Activated naive CD8-positive, alpha-beta T cell treated with anti-CD3 and anti-CD28 coated beads, Interleukin-2, amount 50 U/mL, for 24 hours (primary cell): ENCODE measurements at regions not wholly inside any gene's neighbourhood (a gene's known extent, or its start where the extent isn't known, plus 50 kb on each side); places are given as distances from the start of the nearest gene placed in this dataset.

Experiments used
- ATAC-seq: fragments of 150-1000 bp; cut with Tn5 transposase; one replicate; pipeline ENCODE4 v1.10.0; 2021
- DNase-seq: peaks from one replicate; pipeline ENCODE4 v3.0.0; 2021
- H3K27ac Mint-ChIP-seq: one replicate; pipeline ENCODE4 v1.8.0; 2021; ENCODE audit warnings: mild to moderate bottlenecking, mixed read lengths
- H3K27me3 Mint-ChIP-seq: one replicate; pipeline ENCODE4 v1.8.0; 2021; ENCODE audit warnings: mixed read lengths
- H3K36me3 Mint-ChIP-seq: one replicate; pipeline ENCODE4 v1.8.0; 2021; ENCODE audit warnings: low read depth, mixed read lengths
- H3K4me1 Mint-ChIP-seq: one replicate; pipeline ENCODE4 v1.8.0; 2021; ENCODE audit warnings: mixed read lengths
- H3K4me3 Mint-ChIP-seq: one replicate; pipeline ENCODE4 v1.8.0; 2021; ENCODE audit warnings: mild to moderate bottlenecking, moderate library complexity, mixed read lengths
- H3K9me3 Mint-ChIP-seq: one replicate; pipeline ENCODE4 v1.8.0; 2021; ENCODE audit warnings: mixed read lengths

- no peaks in the 10 kb centered on the region for H3K4me1 Mint-ChIP-seq
Observed at GRCh38 chr11:105458071-105458470, 151.8 kb upstream of the GRIA4 start.

GRCh38 chr11:105456950-105457349 lies 152.9 kb upstream of the GRIA4 start:
- H3K9me3 Mint-ChIP-seq = no peaks in the 10 kb centered on the region
- H3K27ac Mint-ChIP-seq = no peak overlapping the region
- no peaks in the 10 kb centered on the region for H3K4me1 Mint-ChIP-seq
- no peaks in the 10 kb centered on the region for H3K36me3 Mint-ChIP-seq
- DNase-seq (no peak), ATAC-seq (no peak)
- H3K27me3 Mint-ChIP-seq = peaks cover 3% of the 10 kb centered on the region
- no peak overlapping the region for H3K4me3 Mint-ChIP-seq

More at GRCh38 chr11:105458071-105458470, 151.8 kb upstream of the GRIA4 start:
- ATAC-seq (no peak), DNase-seq (no peak)
- peaks cover under 1% of the 10 kb centered on the region for H3K27me3 Mint-ChIP-seq
- no peak overlapping the region for H3K4me3 Mint-ChIP-seq
- H3K27ac Mint-ChIP-seq = no peak overlapping the region
- no peaks in the 10 kb centered on the region for H3K9me3 Mint-ChIP-seq
- no peaks in the 10 kb centered on the region for H3K36me3 Mint-ChIP-seq

DNA sequence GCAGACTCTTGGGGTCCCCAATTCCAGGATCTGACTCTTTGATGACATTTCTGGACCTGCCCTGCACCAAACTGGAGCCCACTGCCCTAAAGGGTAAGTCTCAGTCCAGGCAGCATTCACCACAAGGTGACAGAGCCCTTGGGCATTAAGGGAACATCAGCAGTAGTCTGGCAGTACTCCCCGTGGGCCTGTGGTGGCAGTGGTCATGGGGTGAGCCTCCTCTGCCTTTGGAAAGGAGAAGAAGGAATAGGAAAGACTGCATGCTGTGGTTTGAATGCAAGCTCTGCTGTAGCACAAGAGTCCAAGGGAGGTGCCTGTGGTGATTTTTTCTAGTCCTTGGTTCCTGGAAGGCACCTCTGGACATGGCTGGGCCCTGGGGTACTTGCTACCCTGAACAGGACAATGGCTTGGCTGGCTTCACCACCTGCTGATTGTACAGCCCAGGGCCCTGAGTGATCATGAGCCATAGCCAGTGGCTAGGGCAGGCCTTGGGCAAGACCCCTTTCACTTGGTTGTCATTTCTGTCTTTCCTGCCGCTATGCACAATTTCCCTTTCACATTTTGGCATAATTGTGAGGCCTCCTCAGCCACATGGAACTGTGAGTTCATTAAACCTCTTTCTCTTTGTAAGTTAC lies 160.7 kb upstream of the GRIA4 start:
- no peak overlapping the region for H3K4me3 Mint-ChIP-seq
- no peak for DNase-seq
- no peak for ATAC-seq
- no peaks in the 10 kb centered on the region for H3K36me3 Mint-ChIP-seq
- peaks cover 3% of the 10 kb centered on the region for H3K27me3 Mint-ChIP-seq
- peaks cover 16% of the 10 kb centered on the region for H3K9me3 Mint-ChIP-seq
- H3K4me1 Mint-ChIP-seq = peaks cover 4% of the 10 kb centered on the region
- no peak overlapping the region for H3K27ac Mint-ChIP-seq

- Mint-ChIP-seq H3K27ac (no peak overlapping the region), H3K9me3 (peaks cover 16% of the 10 kb centered on the region), H3K4me1 (peaks cover 4% of the 10 kb centered on the region), H3K36me3 (no peaks in the 10 kb centered on the region), H3K27me3 (peaks cover 3% of the 10 kb centered on the region), H3K4me3 (no peak overlapping the region)
- peak; percentile 63 for ATAC-seq
- no peak for DNase-seq
Observed at GRCh38 chr11:105448703-105449079, 161.2 kb upstream of the GRIA4 start.

DNA sequence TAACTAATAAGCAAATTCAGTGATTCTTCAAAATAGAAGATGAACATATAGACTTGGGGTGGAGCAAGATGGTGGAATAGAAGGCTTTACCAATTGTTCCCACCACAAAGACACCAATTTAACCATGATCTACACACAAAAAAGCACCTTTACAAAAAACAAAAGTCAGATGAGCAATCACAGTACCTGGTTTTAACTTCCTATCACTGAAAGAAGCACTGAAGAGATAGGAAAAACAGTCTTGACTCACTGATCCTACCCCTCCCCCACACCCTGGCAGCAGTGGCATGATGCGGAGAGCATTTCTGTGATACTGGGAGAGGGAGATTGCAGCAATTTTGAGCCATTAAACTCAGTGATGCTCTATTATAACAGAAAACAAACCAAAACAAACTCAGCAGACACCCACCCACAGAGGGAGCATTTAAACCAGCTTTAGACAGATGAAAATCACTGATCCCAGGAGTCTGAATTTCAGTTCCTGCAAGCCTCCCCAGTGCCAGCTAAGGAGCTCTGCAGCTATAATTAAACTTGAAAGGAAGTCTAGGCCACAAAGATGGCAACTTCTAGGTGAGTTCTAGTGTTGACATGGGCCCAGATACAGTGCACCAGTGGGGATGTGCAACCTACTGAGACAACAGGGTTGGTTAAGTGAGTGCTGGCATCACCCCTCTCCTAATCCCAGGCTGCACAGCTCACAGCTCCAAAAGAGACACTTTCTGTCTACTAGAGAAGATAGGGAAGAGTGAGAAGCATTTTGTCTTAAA lies 161.8 kb upstream of the GRIA4 start:
- Mint-ChIP-seq H3K36me3 (no peaks in the 10 kb centered on the region), H3K4me1 (peaks cover 4% of the 10 kb centered on the region), H3K27ac (no peak overlapping the region), H3K9me3 (peaks cover 16% of the 10 kb centered on the region), H3K27me3 (peaks cover 3% of the 10 kb centered on the region), H3K4me3 (no peak overlapping the region)
- ATAC-seq (peak; percentile 38), DNase-seq (peak; percentile 7)

GRCh38 chr11:105443623-105444022 lies 166.2 kb upstream of the GRIA4 start:
- ATAC-seq (no peak), DNase-seq (no peak)
- peaks cover 4% of the 10 kb centered on the region for H3K4me1 Mint-ChIP-seq
- no peaks in the 10 kb centered on the region for H3K36me3 Mint-ChIP-seq
- H3K27me3 Mint-ChIP-seq = no peaks in the 10 kb centered on the region
- peaks cover 19% of the 10 kb centered on the region for H3K9me3 Mint-ChIP-seq
- no peak overlapping the region for H3K4me3 Mint-ChIP-seq
- H3K27ac Mint-ChIP-seq = no peak overlapping the region

DNA sequence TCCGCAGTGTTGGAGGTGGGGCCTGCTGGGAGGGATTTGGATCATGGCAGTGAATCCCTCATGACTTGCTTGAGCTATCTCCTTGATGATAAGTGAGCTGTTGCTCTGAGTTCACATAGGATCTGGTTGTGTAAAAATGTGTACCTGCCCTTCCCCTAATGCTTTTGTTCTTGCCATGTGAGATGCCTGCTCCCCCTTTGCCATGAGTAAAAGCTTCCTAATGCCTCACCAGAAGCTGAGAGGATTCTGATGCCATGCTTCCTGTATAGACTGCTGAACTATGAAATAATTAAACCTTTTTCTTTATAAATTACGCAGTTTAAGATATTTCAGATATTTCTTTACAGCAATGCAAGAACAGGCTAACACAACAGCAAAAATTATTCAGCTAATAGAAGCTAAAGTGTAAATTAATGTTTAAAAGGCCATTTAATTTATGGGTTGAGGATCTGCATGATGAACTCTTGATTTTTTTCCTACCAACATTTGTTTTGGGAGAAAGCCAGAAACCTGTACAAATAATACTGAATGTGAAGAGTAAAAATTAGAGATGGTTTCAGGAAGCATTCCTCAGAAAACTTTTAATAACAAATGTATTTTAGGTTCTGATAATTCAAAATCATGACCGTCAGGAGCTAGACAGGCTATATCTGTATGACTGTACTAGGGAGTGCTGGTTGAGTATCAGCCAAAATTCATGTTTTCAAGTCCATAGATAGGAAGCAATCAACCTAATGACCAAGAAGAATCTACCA lies 177.5 kb upstream of the GRIA4 start:
- Mint-ChIP-seq H3K4me3 (no peak overlapping the region), H3K4me1 (no peaks in the 10 kb centered on the region), H3K27ac (no peak overlapping the region), H3K9me3 (no peaks in the 10 kb centered on the region), H3K27me3 (no peaks in the 10 kb centered on the region), H3K36me3 (no peaks in the 10 kb centered on the region)
- DNase-seq (no peak), ATAC-seq (no peak)

DNA sequence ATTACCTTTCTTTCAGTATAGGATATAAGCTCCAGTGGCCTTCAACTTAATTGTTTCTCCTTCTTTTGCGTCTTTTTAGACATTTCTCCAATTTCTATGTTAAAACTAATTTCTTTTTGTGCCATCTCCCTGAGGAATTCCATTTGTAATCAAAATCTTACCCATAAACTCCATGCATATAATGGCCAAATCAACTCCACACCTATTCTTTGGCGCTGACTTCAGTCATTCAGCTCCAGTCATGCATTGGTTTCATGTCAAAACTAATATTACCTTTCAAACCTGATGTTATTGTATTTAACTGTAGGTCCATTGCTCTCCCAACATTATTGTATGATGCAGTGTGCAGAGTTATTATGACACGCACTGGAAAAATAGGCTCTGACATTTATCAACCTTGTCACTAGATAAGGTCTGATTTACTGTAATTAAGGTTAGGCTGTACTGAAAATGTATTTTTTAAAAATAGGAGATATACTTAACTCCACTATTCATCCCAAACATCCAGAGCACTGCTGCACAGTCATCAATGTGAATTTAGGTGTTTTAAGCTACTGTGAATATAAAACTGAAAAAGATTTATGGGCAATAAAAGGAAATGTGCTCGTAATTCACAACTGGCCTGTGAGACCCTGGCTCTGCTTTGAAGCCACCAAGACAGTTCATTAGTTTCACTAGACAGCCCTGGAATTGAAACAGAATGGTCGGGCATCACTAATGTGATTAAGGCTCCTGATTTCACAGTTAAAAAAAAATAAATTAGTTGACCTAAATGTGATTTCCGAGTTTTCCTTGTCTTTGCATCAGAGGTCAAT lies 180.6 kb upstream of the GRIA4 start:
- Mint-ChIP-seq H3K4me1 (no peaks in the 10 kb centered on the region), H3K27me3 (no peaks in the 10 kb centered on the region), H3K4me3 (no peak overlapping the region), H3K9me3 (no peaks in the 10 kb centered on the region), H3K27ac (no peak overlapping the region), H3K36me3 (no peaks in the 10 kb centered on the region)
- DNase-seq (no peak), ATAC-seq (no peak)

DNA sequence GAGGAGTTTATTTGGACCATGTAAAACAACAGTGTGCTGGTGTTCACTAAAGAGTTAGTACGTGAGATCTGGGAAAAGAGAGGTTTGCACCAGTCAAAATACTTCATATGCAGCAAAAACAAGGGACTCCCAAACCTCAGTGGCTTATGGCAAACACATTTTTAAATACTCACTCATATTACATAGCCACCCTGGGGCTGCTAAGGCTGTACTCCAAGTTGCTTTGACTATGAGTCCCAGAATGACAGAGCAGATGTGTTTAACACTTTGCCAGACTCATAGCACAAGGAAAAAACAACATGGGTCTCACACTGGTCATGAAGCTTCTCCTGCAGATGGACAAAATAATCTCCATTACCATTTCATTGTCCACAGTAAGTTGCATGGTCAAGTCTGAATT lies 202.8 kb upstream of the GRIA4 start:
- Mint-ChIP-seq H3K9me3 (no peaks in the 10 kb centered on the region), H3K4me3 (no peak overlapping the region), H3K36me3 (no peaks in the 10 kb centered on the region), H3K27me3 (no peaks in the 10 kb centered on the region), H3K27ac (no peak overlapping the region), H3K4me1 (no peaks in the 10 kb centered on the region)
- ATAC-seq = no peak
- DNase-seq = no peak

DNA sequence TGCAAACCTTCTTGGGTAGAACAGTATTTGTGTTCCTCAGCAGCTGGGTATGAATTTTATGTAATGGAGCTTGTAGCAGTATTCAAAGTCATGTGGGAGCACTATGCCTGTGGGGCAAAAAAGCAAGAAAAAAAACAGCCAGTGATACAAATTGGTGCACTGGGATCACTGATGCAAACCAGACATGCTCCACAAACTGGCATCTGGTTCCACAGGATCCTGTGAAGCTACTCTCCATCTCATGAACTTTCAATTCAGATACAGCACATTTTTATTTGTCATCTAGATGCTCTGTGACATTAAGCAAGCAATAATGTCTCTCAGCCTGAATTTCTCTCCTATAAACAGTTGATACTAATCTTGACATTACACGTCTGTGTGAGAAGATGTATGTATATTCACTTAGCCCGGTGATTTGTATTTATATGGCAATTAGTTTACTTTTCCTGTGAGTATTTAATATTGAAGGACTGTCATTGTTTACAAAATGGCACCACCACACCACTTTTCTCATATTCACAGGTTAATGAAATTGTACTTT lies 208.5 kb upstream of the GRIA4 start:
- Mint-ChIP-seq H3K36me3 (no peaks in the 10 kb centered on the region), H3K9me3 (no peaks in the 10 kb centered on the region), H3K27ac (no peak overlapping the region), H3K27me3 (peaks cover 2% of the 10 kb centered on the region), H3K4me3 (no peak overlapping the region), H3K4me1 (no peaks in the 10 kb centered on the region)
- DNase-seq (no peak), ATAC-seq (no peak)

GRCh38 chr11:105399511-105399910 lies 210.4 kb upstream of the GRIA4 start:
- Mint-ChIP-seq H3K4me3 (no peak overlapping the region), H3K4me1 (no peaks in the 10 kb centered on the region), H3K27ac (no peak overlapping the region), H3K27me3 (peaks cover 2% of the 10 kb centered on the region), H3K36me3 (no peaks in the 10 kb centered on the region), H3K9me3 (no peaks in the 10 kb centered on the region)
- no peak for ATAC-seq
- no peak for DNase-seq

GRCh38 chr11:105398636-105399035 lies 211.2 kb upstream of the GRIA4 start:
- H3K9me3 Mint-ChIP-seq = no peaks in the 10 kb centered on the region
- peaks cover 2% of the 10 kb centered on the region for H3K27me3 Mint-ChIP-seq
- H3K27ac Mint-ChIP-seq = no peak overlapping the region
- H3K36me3 Mint-ChIP-seq = no peaks in the 10 kb centered on the region
- no peak for ATAC-seq
- no peak for DNase-seq
- H3K4me3 Mint-ChIP-seq = no peak overlapping the region
- H3K4me1 Mint-ChIP-seq = no peaks in the 10 kb centered on the region

GRCh38 chr11:105393326-105393725 lies 216.5 kb upstream of the GRIA4 start:
- H3K4me3 Mint-ChIP-seq = no peak overlapping the region
- no peak overlapping the region for H3K27ac Mint-ChIP-seq
- peaks cover 3% of the 10 kb centered on the region for H3K27me3 Mint-ChIP-seq
- H3K9me3 Mint-ChIP-seq = no peaks in the 10 kb centered on the region
- ATAC-seq (no peak), DNase-seq (no peak)
- no peaks in the 10 kb centered on the region for H3K36me3 Mint-ChIP-seq
- H3K4me1 Mint-ChIP-seq = no peaks in the 10 kb centered on the region

DNA sequence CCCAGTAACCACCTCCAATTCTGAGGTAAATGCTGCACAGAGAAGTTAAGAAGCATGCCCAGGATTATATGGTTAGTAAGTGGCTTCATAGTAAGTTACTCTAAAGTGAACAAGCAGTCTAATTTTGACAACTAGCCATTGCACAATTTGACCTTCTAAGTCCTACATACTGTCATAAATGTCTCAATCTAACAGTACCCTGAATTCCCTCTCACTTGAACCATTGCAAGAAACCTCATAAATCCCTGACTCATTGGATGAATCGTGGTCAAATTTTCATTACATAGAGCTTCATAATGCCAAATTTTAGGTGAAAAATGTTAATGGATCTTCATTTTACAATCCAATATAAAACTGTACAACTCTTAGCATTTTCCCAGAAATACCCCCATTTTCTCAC lies 217.3 kb upstream of the GRIA4 start:
- Mint-ChIP-seq H3K9me3 (no peaks in the 10 kb centered on the region), H3K27me3 (peaks cover 3% of the 10 kb centered on the region), H3K4me1 (no peaks in the 10 kb centered on the region), H3K27ac (no peak overlapping the region), H3K4me3 (no peak overlapping the region), H3K36me3 (no peaks in the 10 kb centered on the region)
- ATAC-seq (no peak), DNase-seq (no peak)
